K562 (cell line): ENCODE measurements at regions not wholly inside any gene's neighbourhood (a gene's known extent, or its start where the extent isn't known, plus 50 kb on each side); places are given as distances from the start of the nearest gene placed in this dataset.

Experiments
- ATAC-seq: fragments of 200-7000 bp; cut with Tn5 transposase; 3 replicates; pipeline ENCODE4 v1.9.1; 2020; ENCODE audit warnings: moderate library complexity
- BruUV-seq: library from RNA; stranded (reverse); fragments of 400-500 nt; replicated peaks from 2 replicates; lab custom pipeline; 2021; lab: Mats Ljungman, UMichigan
- CTCF ChIA-PET: fragments of 300-600 bp; formaldehyde crosslinking; extraction: SDS; loops from one replicate; lab custom pipeline; 2021; ENCODE audit warnings: low intra/inter-chr PET ratio; lab: Yijun Ruan, JAX
- POLR2A ChIA-PET: fragments of 300-600, 350-650 bp; sonication (Branson Sonifier 250); formaldehyde crosslinking; extraction: SDS; loops from one replicate; lab custom pipeline; 2021; ENCODE audit warnings: antibody characterized with exemption, inconsistent platforms; lab: Yijun Ruan, JAX
- DNase-seq, 4 experiments: peaks; one replicate each; pipeline versions ENCODE4 v3.0.0 to v3.0.0-alpha.2; 2011 to 2018; ENCODE audit warnings: low spot score in 3 of 4, mixed read lengths in 3 of 4; ENCODE audit errors: extremely low read depth in 1 of 4
- FAIRE-seq: peaks from 2 replicates; lab custom pipeline; 2011; peaks lifted over from hg19 to GRCh38; lab: Jason Lieb, UNC
- H2AFZ ChIP-seq: 2 replicates; pipeline ENCODE4 v1.6.0; 2011; ENCODE audit warnings: low read depth, low read length, control low read depth, inconsistent platforms
- H3K27ac ChIP-seq: fragments of 200-600 bp; 3 replicates; pipeline ENCODE4 v1.8.0; 2011; ENCODE audit warnings: low read depth, mild to moderate bottlenecking, control low read depth, inconsistent platforms, low read length, moderate library complexity, mixed read lengths; ENCODE audit errors: extremely low read depth
- H3K27me3 ChIP-seq, 2 experiments: fragments of 300-600 bp in 1 of 2; 2 replicates in 1 of 2; 3 replicates in 1 of 2; pipeline versions ENCODE4 v1.6.0 to v1.8.0; 2011; ENCODE audit warnings: inconsistent platforms in 2 of 2, low read length in 2 of 2, mild to moderate bottlenecking in 1 of 2, mixed read lengths in 1 of 2, moderate library complexity in 1 of 2; ENCODE audit not compliant: control insufficient read depth in 2 of 2, insufficient read depth in 2 of 2
- H3K36me3 ChIP-seq: fragments of 300-600 bp; 3 replicates; pipeline ENCODE4 v1.8.0; 2011; ENCODE audit warnings: mild to moderate bottlenecking, low read length, inconsistent platforms; ENCODE audit not compliant: control insufficient read depth, insufficient read depth
- H3K4me1 ChIP-seq, 2 experiments: fragments of 200-600 bp in 1 of 2; replicated peaks in 1 of 2; 2 replicates in 1 of 2; 3 replicates in 1 of 2; pipeline versions ENCODE4 v1.5.1 to v1.8.0; 2011; ENCODE audit warnings: inconsistent platforms in 2 of 2, low read length in 2 of 2, mild to moderate bottlenecking in 1 of 2, mixed read lengths in 1 of 2, moderate library complexity in 1 of 2; ENCODE audit not compliant: control insufficient read depth in 2 of 2, insufficient read depth in 2 of 2
- H3K4me2 ChIP-seq: 2 replicates; pipeline ENCODE4 v1.6.1; 2011; ENCODE audit warnings: low read length, control low read depth, inconsistent platforms, mixed read lengths; ENCODE audit not compliant: insufficient read depth
- H3K4me3 ChIP-seq: fragments of 200-600 bp; sonication (generic), shearing (Covaris generic); 2 replicates; pipeline ENCODE4 v1.5.1; 2016; ENCODE audit warnings: control low read depth, inconsistent platforms
- H3K79me2 ChIP-seq: fragments of 200-600 bp; 3 replicates; pipeline ENCODE4 v1.8.0; 2011; ENCODE audit warnings: low read length, inconsistent platforms; ENCODE audit not compliant: control insufficient read depth, insufficient read depth
- H3K9ac ChIP-seq, 2 experiments: 2 replicates each; pipeline versions ENCODE4 v1.6.0 to v1.6.1; 2011; ENCODE audit warnings: low read depth in 2 of 2, low read length in 2 of 2, control low read depth in 1 of 2, inconsistent platforms in 1 of 2, mild to moderate bottlenecking in 1 of 2, mixed read lengths in 1 of 2; ENCODE audit not compliant: insufficient read depth in 1 of 2
- H3K9me1 ChIP-seq: one replicate; pipeline ENCODE4 v1.6.0; 2011; ENCODE audit warnings: inconsistent platforms, mild to moderate bottlenecking, low read length, moderate library complexity; ENCODE audit not compliant: control insufficient read depth, insufficient read depth
- H3K9me3 ChIP-seq: replicated peaks from 2 replicates; pipeline ENCODE4 v1.5.1; 2011; ENCODE audit warnings: low read depth, low read length, inconsistent platforms; ENCODE audit not compliant: control insufficient read depth, insufficient read depth
- H4K20me1 ChIP-seq: replicated peaks from 2 replicates; pipeline ENCODE4 v1.6.1; 2011; ENCODE audit warnings: low read length, inconsistent platforms, mixed read lengths; ENCODE audit not compliant: control insufficient read depth, insufficient read depth
- TCF7L2 ChIP-seq: fragments of 150-350 bp; IDR thresholded peaks from 2 replicates; pipeline ENCODE4 v1.6.1; 2016; ENCODE audit warnings: low read depth, mild to moderate bottlenecking, low read length, moderate library complexity
- ZBTB12 ChIP-seq: fragments of 250-450 bp; sonication (Bioruptor Pico); IDR thresholded peaks from 2 replicates; pipeline ENCODE4 v1.4.0; 2020
- ZFX ChIP-seq: sonication (generic); formaldehyde crosslinking; IDR thresholded peaks from 2 replicates; pipeline ENCODE4 v1.8.0; 2022; ENCODE audit warnings: mild to moderate bottlenecking, missing genetic modification reagents, moderate library complexity
- ZNF217 ChIP-seq: sonication (generic); formaldehyde crosslinking; IDR thresholded peaks from 2 replicates; pipeline ENCODE4 v1.8.0; 2022; ENCODE audit warnings: mild to moderate bottlenecking, missing genetic modification reagents
- WGBS: fragments of 100-300 bp; shearing (Covaris generic); methylation state at CpG from one replicate; pipeline ENCODE4 v1.1.6; 2016; ENCODE audit warnings: low coverage, mixed read lengths; ENCODE audit not compliant: insufficient coverage; ENCODE audit errors: missing lambda C conversion rate; 5-methylcytosine and 5-hydroxymethylcytosine counted together
- in situ Hi-C: fragments of 300-500 bp; cut with MboI; formaldehyde crosslinking; loops from 4 replicates; pipeline ENCODE4 v1.15.0; 2018; ENCODE audit warnings: inconsistent platforms, mixed read lengths
- intact Hi-C: fragments of 100-400 bp; cut with micrococcal nuclease; formaldehyde crosslinking; loops from 2 replicates; pipeline ENCODE4 v1.14.2; 2022
- TF ChIP-seq, protein P1 (sequence below): sonication (generic); formaldehyde crosslinking; IDR thresholded peaks from 2 replicates; pipeline ENCODE4 v1.8.0; 2022; ENCODE audit warnings: mild to moderate bottlenecking, missing genetic modification reagents

- POLR2A ChIA-PET, result no interaction called here
- H3K36me3 ChIP-seq, result no peaks in the 10 kb centered on the region
- no TSS peak for BruUV-seq
- TF ChIP-seq TCF7L2 (no peak), ZBTB12 (CRISPR knock-in tag) (no peak), ZFX (CRISPR knock-in tag) (no peak), ZNF217 (no peak)
- TF ChIP-seq, protein P1, sequence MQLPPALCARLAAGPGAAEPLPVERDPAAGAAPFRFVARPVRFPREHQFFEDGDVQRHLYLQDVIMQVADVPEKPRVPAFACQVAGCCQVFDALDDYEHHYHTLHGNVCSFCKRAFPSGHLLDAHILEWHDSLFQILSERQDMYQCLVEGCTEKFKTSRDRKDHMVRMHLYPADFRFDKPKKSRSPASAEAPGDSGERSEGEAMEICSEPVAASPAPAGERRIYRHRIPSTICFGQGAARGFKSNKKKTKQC (CRISPR knock-in tag), result no peak
- TF ChIP-seq, all 486 proteins: peak for 0
- H3K9me1 ChIP-seq, result no peaks in the 10 kb centered on the region
- H3K9me3 ChIP-seq, result no peaks in the 10 kb centered on the region
- ATAC-seq (no peak), DNase-seq (no peak), FAIRE-seq (no peak)
- in situ Hi-C loops, result no loop called here
- intact Hi-C loops, result no loop called here
- no peak overlapping the region for H3K4me3 ChIP-seq
- CTCF ChIA-PET, result no interaction called here
- no peak overlapping the region for H3K27ac ChIP-seq
- H2AFZ ChIP-seq, result no peak overlapping the region
- H3K27me3 ChIP-seq, result peaks cover under 1 to 37% of the 10 kb centered on the region in 2 experiments; a peak in 3 of 5 replicates
- no peaks in the 10 kb centered on the region; the same call in 1 of the 2 replicates for H4K20me1 ChIP-seq
- no peak overlapping the region for H3K4me2 ChIP-seq
- WGBS, result 1% methylated on average over 13 of the region's 13 CpGs
- H3K4me1 ChIP-seq, result no peaks in the 10 kb centered on the region; a peak in 1 of 5 replicates
- no peaks in the 10 kb centered on the region for H3K79me2 ChIP-seq
- H3K9ac ChIP-seq, result no peak overlapping the region
Observed at GRCh38 chr6:165835410-165835851, 172.4 kb upstream of the PDE10A start.
